NCI-H69 (cell line): ENCODE measurements at regions not wholly inside any gene's neighbourhood (a gene's known extent, or its start where the extent isn't known, plus 50 kb on each side); places are given as distances from the start of the nearest gene placed in this dataset.
A peak's percentile ranks its signal among the peaks of the same experiment; 100 is the strongest.
"Not testable (repeated sequence)": the region's sequence is repeated elsewhere in the genome, so short reads cannot be mapped to it uniquely, and the experiment has no call there.

Experiments
- DNase-seq: peaks from one replicate; lab custom pipeline; 2025; lab: John Stamatoyannopoulos, UW

DNA sequence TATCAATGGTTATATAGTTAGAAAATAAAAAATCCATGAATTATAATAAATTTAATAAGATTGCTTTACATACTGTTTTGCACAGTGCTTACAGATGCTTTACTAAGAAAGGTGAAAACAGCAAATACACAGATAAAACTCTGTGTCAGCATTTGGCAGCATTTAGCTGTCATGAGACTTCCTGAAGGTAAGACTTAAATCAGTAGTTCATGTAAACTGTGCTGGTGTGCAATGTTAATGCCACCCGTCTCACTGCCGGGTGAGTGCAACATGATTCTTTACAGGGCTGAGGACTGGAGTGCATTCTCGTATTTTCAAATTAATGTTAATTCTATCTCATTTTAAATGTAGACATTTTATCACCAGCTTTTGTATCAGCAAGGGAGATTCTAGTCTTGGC lies 326.2 kb upstream of the POT1 start:
- DNase-seq, result no peak

DNA sequence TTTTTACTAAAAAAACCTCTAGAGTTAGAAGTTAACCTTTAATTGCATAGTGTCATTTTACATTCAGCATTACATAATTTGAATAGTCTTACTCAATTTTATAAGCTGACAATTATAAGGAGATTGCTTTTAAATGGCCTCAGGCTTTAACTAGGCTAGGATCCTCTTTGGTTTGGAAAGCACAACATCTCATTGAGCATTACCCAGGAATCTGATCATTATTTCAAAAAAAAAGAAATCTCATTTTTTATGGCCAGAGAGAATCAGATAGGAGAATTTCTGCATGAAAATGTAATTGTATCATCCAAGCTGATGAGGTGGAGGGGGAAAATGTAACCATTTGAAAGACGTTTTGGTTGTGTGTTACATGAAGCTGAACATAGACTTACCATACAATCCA lies 324.9 kb upstream of the POT1 start:
- DNase-seq, result no peak

DNA sequence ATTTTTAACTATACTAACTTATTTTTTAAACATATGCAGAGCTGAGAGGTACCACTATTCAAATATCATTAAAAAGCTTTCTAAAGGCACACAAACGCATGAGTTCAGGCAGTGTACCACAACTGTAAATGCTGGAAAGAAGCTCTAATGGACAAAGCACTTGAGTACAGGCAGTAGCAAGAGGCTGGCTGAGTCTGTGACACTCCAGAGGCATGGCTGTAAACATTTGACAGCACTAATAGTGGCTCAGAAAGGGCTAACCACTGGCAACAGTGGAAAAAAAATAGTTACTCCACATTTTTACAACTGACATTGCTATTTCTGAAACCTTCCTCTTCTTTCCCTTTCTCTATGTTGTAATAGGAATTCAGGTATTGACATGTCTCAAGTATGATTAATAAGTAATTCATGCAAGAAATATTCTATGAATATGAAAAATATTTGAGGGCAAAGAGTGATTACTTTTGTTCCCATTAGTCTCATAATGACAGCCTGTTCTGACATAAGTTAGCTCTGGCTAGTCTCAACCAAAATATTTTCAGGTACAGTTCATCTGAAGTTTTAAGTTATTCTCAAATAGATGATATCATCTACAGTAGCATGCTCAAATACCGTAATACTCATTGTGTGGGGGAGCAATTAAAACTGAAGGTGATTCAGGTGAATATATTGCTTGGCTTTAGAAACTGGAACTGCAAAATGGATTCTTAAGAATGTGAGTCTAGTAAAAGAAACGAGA lies 324.0 kb upstream of the POT1 start:
- no peak for DNase-seq

DNA sequence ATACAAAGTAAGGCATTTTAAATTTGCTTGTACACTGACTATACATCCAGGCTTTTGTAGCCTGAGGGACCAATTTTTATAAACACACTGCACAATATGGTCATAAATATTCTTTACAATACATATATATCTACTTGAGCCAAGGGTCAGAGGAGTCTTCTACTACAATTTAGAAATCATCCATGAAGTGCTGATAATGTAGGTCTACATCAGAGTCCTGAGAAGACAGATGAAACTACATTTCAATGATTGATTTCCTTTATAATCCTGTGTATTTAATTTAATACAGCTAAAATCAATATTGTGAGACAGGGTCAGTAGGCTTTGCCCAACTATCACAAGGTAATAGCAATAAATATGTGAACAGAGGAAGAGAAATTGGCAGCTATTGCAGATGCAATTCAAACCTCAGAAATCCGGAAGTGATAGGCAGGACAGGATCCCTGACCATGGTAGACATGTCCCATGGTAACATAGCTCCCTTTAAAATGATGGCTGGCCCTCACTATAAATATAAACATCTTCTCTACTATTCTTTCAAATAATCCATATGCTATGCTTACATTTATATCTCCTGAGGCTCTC lies 318.0 kb upstream of the POT1 start:
- no peak for DNase-seq

DNA sequence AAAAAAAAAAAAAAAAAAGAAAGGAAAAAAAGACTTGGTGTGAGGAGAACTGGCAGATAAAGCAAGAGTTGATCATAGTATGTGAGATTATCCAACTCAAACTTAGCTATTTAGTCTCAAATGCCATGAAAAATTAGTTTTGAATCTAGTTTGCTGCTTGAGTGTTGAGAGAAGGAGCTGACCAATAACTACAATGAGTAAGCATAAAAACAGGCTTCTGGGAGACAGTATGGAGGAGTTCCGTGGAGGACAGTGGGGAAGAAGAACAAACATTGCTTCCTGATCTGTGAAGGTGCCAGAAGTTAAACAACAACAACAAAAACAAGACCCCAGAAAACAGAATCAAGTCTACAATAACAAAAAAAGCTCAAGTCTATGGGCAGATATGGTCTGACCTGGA lies 317.1 kb upstream of the POT1 start:
- no peak for DNase-seq

DNA sequence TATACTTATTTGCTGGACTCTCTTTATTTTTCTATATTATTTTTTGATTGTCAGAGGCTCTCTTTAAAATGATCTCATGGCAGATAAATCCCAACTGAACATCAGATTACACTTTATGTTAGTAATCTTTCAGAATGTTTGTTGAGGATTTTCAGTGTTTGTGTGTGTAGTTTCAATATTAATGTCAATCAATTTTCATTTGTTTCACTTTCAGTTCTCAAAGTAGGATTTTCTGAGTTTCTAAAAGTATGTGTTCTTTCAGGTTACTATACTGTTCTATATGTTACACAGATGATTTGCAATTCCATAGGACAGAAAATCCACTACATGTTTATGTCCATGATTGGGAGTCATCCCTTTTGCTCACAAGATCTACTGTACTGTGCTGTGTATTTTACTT lies 311.9 kb upstream of the POT1 start:
- DNase-seq, result no peak

DNA sequence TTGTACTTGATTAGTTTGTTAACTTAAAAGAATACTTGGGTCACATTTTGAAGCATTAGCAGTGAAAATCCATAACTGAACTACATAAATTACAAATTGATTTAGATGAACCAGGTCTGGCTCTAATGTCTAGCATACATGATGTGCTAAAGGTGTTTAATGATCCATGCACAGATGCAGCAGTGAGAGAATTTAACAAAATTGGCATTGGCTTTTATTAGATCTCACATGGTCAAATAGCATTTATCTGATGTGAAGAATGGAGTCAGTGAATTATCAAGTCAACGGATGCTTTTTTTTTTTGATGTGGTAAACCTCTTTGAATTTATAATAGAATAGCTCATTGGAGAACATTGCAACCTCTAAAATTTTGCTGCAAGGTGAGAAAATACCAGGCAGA lies 293.0 kb upstream of the POT1 start:
- no peak for DNase-seq

DNA sequence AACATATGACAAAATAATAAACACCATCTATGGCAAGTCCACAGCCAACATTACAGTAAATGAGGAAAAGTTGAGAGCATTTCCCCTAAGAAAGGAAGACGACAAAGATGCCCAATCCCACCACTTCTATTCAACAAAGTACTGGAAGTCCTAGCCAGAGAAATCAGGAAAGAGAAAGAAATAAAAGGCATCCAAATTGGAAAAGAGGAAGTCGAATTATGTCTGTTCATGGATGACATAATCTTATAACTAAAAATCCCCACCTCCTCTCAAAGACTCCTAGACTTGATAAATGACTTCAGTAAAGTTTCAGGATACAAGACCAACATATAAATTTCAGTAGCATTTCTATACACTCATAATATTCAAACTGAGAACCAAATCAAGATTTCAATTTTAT lies 288.5 kb upstream of the POT1 start:
- DNase-seq, result no peak

DNA sequence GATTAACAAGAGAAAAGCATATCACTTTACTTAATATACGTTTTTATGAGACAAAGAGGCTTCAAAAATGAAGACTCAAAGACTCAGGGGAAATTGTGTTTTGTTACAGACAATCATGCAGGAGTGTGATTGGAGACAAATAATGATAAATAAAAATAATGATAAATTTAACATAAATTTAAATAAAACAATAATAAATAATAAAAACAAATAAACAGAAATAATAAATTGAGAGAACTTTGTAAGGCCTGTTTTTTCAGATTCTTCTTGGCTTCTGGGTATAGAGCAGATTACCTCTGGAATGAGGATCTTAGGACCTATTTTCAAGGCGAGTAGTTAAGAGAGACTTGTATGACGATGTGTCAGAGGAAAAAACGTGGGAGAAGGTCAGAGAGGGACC lies 271.4 kb upstream of the POT1 start:
- no peak for DNase-seq

DNA sequence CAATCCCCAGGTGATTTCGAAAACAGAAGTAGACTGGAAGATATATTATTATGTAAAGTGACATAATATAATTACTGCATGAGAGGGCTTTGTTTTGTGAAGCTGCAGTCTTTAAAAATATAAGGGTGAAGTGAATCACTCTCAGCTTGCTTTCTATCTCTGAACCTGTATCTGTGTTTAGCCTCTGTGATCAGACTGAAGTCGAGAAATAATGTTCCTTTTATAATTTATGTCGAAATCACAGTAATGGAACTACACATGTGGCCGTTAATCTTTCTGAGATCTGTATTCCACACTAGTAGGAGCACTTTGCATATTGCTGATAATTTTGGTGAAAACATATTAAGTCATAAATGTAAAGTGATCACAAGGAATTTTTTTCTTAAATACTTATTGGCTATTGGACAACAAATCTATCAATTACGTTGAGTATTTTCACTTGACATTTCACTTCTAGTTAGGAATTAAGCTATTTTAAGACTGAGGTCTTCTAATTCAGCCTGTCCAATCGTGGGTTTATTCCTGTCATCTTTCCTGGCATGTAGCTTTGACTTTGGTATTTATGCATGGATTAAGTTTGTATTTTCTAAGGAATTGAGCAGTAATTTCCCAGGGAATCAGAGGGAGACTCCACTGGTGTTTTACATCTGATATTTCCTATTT lies 268.2 kb upstream of the POT1 start:
- DNase-seq, result peak; percentile 83

DNA sequence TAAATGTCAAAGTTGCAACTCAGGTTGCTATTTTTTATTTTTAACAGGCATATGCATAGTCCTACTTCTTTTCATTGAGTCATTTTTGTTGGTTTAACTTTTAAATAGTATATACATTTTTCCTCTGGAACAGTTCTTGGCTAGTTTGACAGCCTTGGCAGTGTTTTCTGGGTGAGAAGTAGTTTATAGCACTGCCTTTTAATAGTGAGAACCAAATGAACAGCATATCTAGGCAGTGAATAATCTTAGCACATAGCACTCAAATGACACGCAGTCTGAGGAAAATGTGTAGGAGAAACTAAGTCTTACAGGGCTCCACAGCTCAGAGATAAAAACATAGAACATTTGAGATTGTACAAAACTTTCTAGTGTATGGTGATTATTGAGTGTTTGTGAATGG lies 265.5 kb upstream of the POT1 start:
- DNase-seq, result no peak

DNA sequence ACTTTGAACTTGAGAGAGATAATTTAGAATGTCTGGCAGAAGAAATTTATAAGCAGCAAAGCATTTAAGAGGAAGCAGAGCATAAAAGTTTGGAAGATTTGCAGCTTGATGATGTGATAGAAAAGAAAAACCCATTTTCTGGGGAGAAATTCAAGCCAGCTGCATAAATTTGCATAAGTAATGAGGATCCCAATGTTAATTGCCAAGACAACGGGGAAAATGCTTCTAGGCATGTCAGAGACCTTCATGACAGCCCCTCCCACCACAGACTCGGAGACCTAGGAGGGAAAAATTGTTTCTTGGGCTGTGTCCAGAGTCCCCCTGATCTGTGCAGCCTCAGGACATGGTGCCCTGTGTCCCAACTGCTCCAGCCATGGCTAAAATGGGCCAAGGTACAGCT lies 263.6 kb upstream of the POT1 start:
- DNase-seq, result no peak

DNA sequence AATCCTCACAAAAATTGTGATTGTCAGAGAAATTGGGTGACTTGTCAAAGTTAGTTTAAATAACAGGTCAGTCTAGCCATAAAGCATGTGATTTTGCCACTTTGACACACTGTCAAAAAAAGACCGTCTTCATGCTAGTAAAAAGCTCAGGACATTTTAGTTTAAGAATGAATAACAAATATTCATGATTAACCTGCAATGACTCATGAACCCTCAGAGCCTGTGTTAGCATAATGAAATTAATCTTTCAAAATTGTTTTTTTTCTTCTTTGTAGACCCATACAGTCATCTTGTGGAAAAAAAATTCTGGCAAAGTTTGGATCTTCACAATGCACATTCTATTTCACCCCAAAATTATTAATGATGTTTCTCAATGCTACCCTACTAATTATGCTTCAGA lies 255.2 kb upstream of the POT1 start:
- DNase-seq, result no peak

DNA sequence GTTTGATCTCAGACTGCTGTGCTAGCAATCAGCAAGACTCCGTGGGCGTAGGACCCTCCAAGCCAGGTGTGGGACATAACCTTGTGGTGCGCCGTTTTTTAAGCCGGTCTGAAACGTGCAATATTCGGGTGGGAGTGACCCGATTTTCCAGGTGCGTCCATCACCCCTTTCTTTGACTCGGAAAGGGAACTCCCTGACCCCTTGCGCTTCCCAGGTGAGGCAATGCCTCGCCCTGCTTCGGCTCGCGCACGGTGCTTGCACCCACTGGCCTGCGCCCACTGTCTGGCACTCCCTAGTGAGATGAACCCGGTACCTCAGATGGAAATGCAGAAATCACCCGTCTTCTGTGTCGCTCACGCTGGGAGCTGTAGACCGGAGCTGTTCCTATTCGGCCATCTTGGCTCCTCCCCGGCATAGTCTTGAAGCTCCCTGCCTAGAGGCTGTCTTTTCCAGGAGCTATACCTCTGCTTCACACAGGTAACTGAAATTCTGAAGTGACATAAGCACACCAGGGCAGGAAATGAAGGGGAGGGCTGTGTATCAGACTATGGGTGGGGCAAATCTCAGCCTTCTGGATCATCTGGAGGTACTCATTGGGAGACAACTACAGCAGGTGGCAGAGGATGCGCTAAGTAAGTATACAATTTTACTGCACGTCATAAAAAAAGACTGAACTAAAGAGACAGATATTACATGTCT lies 252.1 kb upstream of the POT1 start:
- not testable (repeated sequence) for DNase-seq

DNA sequence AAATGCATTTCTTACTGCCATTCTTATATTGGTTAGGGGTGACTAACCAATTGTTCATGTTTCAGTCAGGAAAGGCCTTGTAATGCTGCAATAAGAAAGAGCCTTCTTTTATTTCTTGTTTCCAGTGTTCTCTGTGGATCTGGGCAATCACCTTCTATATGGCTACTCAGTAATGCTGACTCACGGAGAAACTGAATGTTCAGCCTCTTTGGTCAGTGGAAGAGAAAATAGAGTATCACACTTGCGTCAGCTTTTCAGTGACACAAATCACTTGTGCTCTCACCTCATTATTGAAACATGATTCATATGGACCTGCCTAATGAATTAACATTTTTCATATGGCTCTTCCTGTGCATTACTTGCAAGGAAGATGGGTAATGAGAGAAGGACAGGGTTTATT lies 243.9 kb upstream of the POT1 start:
- DNase-seq, result no peak

DNA sequence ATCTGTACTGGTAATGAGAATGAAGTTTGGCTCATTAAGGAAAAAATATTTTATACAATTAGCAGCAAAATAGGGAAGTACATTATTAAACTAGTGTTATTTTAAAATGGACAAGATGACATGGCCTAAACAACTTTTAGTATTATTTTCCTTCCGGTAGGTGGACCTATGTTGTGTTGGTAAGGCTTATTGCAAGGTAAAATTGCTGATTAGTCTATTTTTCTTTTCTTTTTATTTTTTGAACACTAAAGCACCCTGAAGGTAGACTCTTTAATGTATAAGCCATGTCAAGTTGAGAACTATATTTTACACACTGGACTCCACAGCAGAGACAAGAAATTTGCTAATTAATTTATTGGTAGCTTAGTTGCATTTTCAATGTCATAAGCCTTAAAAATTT lies 239.5 kb upstream of the POT1 start:
- no peak for DNase-seq

DNA sequence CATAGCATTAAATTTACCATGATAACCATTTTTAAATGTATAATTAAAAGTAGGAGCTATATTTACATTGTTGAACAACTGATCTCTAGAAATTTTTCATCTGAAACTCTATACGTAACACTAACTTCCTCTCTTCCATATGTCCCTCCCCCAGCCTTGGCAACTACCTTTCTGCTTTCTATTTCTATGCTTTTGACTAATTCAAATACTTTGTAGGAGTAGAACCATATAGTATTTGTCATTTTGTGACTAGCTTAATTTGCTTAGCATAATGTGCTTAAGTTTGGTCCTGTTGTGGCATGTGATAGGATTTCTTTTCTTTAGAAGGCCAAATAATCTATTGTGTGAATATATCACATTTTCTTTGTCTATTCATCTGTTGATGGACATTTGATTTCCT lies 225.3 kb upstream of the POT1 start:
- DNase-seq, result no peak

DNA sequence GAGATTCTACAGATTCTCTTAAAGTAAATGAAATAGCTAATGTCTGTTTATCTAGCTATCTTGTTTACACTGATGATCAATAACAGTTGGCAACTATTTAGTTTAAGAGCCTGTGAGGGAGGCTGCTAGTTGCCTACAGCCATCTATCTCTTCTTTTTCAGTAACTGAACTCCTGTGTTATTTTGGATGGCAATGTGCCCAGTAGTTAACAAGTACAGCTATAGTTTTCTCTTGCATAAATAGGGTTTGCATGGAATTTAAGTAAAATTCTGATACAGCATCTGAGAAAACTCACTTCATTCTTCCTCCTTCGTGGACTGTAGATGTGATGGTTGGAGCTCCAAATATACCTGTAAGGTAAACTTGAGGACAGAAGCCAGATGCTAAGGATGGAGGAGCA lies 219.5 kb upstream of the POT1 start:
- DNase-seq, result no peak

DNA sequence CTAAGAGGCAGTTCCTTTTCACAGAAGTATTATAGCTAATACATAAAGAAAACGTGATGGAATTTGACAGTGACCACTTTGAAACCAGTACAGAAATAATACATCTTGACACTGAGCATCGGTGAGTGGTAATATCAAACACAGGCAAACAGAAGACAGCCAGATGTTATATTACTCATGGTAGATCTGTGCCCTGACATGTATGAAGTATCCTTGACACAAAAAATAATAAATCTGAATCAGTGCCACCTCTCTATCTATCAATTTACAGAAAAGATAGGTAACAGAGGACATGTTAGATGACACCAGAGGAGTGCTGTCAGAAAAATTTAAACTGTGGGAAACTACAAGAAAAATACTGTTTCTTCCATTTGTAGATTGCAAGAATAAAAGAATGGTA lies 217.4 kb upstream of the POT1 start:
- no peak for DNase-seq

DNA sequence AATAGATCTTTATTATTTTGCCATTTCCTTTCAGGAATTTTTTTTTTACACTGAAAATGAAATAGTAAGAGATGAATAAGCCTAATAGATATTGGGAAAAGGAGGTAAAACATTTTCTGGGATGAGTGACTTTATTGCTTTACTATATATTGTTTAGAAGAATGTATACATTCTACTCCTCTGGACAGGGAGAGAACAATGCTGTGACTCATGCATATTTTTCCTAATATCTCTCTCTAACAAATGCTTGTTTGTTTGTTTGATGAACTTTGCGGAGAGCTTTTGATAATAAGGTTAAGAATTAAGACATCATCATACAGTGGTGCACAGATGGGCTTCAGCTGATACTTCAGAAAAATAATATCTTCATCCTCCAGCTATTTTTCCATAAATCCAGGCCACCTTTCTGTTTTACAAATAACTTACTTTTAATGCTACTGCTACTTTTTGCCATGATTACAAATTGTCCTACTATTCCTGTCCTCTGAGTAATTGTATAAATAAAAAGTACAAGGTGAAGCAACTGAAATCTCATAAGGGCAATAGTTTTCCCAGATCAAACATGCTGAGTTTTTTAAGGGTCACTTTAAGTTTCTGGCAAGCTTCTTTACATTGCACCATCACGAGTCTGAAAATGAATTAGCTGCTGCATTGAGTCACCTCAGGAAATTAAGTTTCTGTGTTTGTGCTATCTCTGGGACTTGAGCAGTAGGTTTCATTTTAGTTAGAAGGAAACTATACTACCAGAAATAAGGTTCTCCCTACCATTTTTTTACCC lies 207.3 kb upstream of the POT1 start:
- no peak for DNase-seq

DNA sequence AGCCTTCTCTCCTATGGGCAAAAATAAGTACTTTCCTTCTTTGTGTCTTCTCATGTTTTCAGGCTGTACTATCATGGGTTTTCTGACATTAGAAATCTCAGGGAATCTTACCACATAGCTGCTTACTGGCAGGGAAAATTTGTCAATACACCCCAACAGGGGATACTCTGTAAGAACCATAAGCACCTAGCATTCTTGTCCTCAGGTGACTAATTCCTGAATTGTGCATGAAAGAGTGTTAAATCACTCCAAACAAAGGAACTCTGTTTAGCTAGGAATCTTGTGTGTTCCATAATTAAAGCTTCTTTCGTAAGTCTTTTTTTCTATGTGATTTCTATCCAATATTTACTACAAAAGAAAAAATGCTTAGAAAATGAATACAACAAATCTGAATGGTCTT lies 206.7 kb upstream of the POT1 start:
- DNase-seq, result no peak

DNA sequence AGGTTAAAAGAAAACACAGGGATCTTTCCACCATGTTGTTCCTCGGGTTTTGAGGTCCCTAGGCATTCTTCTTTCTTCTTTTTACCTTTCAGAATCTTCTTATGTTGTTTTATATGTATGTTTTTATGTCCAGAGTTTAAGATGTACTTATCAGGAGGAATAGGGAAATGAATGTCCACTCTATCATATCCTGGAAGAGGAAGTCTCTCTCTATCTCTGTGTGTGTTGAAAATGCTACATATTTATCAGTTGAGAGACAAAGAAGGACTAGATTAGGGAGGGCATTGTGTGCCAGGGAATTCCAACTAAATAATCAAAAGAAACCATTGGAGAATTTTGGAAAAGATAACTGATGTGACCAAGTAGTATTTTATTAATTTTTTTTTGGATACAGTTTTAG lies 200.5 kb upstream of the POT1 start:
- DNase-seq, result no peak
